ENCODE measurements at regions not wholly inside any gene's neighbourhood (a gene's known extent, or its start where the extent isn't known, plus 50 kb on each side); places are given as distances from the start of the nearest gene placed in this dataset.
A peak's percentile ranks its signal among the peaks of the same experiment; 100 is the strongest.

DNA sequence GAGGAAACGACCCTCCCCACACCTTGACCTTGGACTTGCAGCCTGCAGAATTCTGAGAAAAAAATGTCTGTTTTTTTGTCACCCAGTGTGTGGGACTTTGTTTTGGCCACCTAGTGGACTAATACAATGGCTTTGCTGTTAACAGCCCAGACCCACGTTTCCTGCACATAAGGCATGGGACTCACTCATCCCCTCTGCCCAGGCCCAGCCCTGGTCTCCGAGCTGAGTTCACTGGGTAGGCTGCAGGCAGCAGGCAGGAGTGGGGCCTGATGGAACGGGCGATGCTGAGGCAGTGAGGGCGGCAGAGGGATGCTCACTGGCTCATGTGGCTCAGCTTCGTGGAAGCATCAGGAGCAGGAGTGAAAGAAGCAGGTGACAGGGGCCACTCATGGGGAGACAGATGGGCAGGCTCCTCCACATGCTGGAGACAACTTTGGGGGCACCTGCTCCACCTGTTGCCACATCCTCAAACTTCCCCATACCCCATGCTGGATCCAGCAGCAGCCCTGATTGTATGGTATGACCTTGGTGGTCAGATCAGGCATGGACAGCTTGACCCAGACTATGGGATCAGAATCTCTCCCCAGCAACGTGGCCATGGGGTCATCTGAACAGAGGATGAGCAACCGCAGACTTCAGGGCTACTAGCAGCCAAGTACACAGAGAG lies 65.8 kb upstream of the ANTXRL start:
- peaks cover 4% of the 10 kb centered on the region for H3K4me1 ChIP-seq (ENCODE audit: low read depth)
- no peak overlapping the region for H3K4me3 ChIP-seq
- no peaks in the 10 kb centered on the region for H3K27me3 ChIP-seq
- TF ChIP-seq, protein P1, sequence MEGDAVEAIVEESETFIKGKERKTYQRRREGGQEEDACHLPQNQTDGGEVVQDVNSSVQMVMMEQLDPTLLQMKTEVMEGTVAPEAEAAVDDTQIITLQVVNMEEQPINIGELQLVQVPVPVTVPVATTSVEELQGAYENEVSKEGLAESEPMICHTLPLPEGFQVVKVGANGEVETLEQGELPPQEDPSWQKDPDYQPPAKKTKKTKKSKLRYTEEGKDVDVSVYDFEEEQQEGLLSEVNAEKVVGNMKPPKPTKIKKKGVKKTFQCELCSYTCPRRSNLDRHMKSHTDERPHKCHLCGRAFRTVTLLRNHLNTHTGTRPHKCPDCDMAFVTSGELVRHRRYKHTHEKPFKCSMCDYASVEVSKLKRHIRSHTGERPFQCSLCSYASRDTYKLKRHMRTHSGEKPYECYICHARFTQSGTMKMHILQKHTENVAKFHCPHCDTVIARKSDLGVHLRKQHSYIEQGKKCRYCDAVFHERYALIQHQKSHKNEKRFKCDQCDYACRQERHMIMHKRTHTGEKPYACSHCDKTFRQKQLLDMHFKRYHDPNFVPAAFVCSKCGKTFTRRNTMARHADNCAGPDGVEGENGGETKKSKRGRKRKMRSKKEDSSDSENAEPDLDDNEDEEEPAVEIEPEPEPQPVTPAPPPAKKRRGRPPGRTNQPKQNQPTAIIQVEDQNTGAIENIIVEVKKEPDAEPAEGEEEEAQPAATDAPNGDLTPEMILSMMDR (IDR thresholded peaks at IDR 0.05; ENCODE audit: low read depth, low read length) = no peak
- no peak overlapping the region for H3K27ac ChIP-seq
- no peaks in the 10 kb centered on the region for H3K9me3 ChIP-seq (ENCODE audit: low read depth)
- no peak for DNase-seq (ENCODE audit: low read depth in 1 of 2, low spot score in 1 of 2)
- no peaks in the 10 kb centered on the region for H3K36me3 ChIP-seq

DNA sequence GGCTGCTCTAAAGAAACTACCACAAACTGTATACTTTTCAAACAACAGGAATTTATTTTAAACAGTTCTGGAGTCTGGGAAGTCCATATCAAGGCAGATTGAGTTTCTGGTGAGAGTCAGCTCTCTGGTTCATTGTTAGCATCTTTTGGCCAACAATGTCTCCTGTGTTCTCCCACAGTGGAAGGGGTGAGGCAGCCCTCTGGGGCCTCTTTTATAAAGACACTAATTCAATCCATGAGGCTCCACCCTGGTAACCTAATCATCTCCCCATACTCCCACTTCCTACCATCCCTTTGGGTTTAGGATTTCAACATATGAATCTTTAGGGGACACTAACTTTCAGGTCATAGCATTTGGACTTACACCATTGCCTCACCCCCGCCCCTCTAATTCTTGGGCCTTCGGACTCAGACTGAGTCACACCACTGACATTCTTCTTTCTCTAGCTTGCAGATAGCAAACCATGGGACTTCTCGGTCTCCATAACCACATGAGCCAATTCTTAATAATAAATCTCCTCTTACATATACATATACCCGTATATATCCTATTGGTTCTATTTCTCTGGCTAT lies 64.3 kb upstream of the ANTXRL start:
- no peaks in the 10 kb centered on the region for H3K9me3 ChIP-seq (ENCODE audit: low read depth)
- no peak overlapping the region for H3K4me3 ChIP-seq
- no peak overlapping the region for H3K27ac ChIP-seq
- TF ChIP-seq, protein P1 (IDR thresholded peaks at IDR 0.05; ENCODE audit: low read depth, low read length) = no peak
- H3K27me3 ChIP-seq = no peaks in the 10 kb centered on the region
- peak in 1 of 2 donors; percentile 56 for DNase-seq (ENCODE audit: low read depth in 1 of 2, low spot score in 1 of 2)
- no peaks in the 10 kb centered on the region for H3K36me3 ChIP-seq
- H3K4me1 ChIP-seq (ENCODE audit: low read depth) = peaks cover 4% of the 10 kb centered on the region

DNA sequence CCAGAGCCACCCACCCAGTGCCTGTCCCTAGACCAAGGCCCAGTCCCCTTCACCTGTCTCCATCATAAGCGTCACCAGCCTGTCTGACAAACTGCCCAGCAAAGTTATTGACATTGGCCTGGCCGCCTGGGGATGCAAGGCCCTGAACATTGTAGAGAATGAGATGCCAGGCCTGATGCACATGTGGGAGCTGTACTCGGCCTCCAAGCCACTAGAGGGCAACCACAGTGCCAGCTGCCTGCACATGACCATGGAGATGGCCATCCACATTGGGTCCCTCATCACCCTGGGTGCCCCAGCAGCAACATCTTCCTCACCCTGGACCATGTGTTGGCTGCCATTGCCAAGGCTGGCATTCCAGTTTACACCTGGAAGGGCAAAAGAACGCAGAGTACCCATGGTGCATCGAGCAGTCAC lies 63.7 kb upstream of the ANTXRL start:
- no peak for DNase-seq (ENCODE audit: low read depth in 1 of 2, low spot score in 1 of 2)
- TF ChIP-seq, protein P1 (IDR thresholded peaks at IDR 0.05; ENCODE audit: low read depth, low read length) = no peak
- H3K4me1 ChIP-seq (ENCODE audit: low read depth) = peaks cover 4% of the 10 kb centered on the region
- no peaks in the 10 kb centered on the region for H3K27me3 ChIP-seq
- no peak overlapping the region for H3K4me3 ChIP-seq
- no peak overlapping the region for H3K27ac ChIP-seq
- H3K9me3 ChIP-seq (ENCODE audit: low read depth) = no peaks in the 10 kb centered on the region
- no peaks in the 10 kb centered on the region for H3K36me3 ChIP-seq

DNA sequence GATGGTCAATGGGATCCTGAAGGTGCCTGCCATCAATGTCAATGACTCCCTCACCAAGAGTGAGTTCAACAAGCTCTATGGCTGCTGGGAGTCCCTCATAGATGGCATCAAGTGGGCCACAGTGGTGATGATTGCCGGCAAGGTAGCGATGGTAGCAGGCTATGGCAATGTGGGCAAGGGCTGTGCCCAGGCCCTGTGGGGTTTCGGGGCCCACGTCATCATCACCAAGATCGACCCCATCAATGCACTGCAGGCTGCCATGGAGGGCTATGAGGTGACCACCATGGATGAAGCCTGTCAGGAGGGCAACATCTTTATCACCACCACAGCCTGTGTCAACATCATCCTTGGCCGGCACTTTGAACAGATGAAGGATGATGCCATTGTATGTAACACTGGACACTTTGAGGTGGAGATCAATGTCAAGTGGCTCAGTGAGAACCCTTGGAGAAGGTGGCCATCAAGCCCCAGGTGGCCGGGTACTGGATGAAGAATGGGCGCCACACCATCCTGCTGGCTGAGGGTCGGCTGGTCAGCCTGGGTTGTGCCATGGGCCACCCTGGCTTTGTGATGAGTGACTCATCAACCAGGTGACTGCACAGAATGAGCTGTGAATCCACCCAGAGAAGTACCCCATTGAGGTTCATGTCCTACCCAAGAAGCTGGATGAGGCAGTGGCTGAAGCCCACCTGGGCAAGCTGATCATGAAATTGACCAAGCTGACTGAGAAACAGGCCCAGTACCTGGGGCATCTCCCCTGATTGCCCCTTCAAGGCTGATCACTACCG lies 63.0 kb upstream of the ANTXRL start:
- Histone ChIP-seq H3K4me1 (ENCODE audit: low read depth) (peaks cover 4% of the 10 kb centered on the region), H3K27ac (no peak overlapping the region), H3K36me3 (no peaks in the 10 kb centered on the region), H3K4me3 (no peak overlapping the region), H3K9me3 (ENCODE audit: low read depth) (no peaks in the 10 kb centered on the region), H3K27me3 (no peaks in the 10 kb centered on the region)
- DNase-seq (ENCODE audit: low read depth in 1 of 2, low spot score in 1 of 2) = no peak
- TF ChIP-seq, protein P1 (IDR thresholded peaks at IDR 0.05; ENCODE audit: low read depth, low read length) = no peak

DNA sequence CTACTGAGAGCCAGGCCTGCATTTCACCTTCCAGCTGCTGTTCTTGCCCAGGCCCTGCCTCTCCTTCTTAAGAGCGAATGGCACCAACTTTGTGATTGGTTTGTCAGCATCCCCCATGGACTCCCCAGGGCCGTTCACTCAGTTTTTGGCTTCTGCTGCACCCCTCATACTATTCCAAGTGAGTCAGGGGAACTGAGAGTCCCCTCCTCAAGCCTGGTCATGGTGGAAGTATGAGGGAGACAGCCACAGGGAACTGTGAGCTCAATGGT lies 62.4 kb upstream of the ANTXRL start:
- Histone ChIP-seq H3K27ac (no peak overlapping the region), H3K9me3 (ENCODE audit: low read depth) (no peaks in the 10 kb centered on the region), H3K36me3 (no peaks in the 10 kb centered on the region), H3K4me1 (ENCODE audit: low read depth) (no peaks in the 10 kb centered on the region), H3K4me3 (no peak overlapping the region), H3K27me3 (no peaks in the 10 kb centered on the region)
- DNase-seq (ENCODE audit: low read depth in 1 of 2, low spot score in 1 of 2) = no peak
- TF ChIP-seq, protein P1 (IDR thresholded peaks at IDR 0.05; ENCODE audit: low read depth, low read length) = no peak
